ENCODE measurements at regions not wholly inside any gene's neighbourhood (a gene's known extent, or its start where the extent isn't known, plus 50 kb on each side); places are given as distances from the start of the nearest gene placed in this dataset.

DNA sequence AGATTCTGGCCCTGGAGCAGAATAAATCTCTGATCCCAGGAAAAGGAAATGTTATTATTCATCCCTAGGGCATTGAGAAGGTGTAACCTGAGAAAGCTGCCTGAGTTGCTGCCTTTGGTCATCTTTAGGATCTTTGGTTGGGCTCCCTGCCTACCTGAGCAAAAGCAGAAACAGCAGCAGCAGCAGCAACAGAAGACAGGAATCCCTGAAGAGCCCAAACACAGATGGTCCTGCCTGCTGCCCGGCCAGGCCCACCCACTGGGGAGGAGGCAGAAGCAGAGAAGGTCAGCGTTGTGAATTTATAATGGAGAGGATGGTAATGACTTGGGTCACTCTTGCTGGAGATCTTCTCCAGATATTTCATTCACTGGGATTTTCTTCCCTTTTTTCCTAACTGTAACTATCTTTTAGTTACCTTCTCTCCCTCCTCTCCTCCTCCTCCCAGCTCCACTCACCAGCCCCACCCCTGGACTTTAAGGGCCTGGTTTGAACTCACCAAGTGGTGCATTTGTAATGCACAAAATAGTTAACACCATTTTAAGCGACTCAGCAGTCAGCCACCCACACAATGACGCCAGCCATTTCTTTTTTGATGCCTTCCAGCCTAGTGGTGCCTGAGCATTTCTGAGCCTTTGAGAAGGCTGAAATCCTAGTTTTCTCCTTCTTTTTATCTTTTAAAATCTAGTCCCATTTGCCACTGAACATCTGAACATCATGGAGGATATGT, 91.7 kb downstream of the HSPH1 start:
- H3K4me1 ChIP-seq (ENCODE audit: insufficient read depth), result no peaks in the 10 kb centered on the region
- no peaks in the 10 kb centered on the region for H3K36me3 ChIP-seq
- H3K4me3 ChIP-seq, result no peak overlapping the region
- TF ChIP-seq, protein P1, sequence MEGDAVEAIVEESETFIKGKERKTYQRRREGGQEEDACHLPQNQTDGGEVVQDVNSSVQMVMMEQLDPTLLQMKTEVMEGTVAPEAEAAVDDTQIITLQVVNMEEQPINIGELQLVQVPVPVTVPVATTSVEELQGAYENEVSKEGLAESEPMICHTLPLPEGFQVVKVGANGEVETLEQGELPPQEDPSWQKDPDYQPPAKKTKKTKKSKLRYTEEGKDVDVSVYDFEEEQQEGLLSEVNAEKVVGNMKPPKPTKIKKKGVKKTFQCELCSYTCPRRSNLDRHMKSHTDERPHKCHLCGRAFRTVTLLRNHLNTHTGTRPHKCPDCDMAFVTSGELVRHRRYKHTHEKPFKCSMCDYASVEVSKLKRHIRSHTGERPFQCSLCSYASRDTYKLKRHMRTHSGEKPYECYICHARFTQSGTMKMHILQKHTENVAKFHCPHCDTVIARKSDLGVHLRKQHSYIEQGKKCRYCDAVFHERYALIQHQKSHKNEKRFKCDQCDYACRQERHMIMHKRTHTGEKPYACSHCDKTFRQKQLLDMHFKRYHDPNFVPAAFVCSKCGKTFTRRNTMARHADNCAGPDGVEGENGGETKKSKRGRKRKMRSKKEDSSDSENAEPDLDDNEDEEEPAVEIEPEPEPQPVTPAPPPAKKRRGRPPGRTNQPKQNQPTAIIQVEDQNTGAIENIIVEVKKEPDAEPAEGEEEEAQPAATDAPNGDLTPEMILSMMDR (IDR thresholded peaks at IDR 0.05), result no peak
- TF ChIP-seq EP300 (IDR thresholded peaks at IDR 0.05) (no peak), POLR2A (IDR thresholded peaks at IDR 0.05) (no peak)
- DNase-seq, result no peak
- no peaks in the 10 kb centered on the region for H3K27me3 ChIP-seq
- WGBS, 3 donors, result 56 to 63% (median 57%) methylated on average over 4 of the region's 4 CpGs
- no peaks in the 10 kb centered on the region for H3K9me3 ChIP-seq
- intact Hi-C loops (cut with DNase I), result no loop called here
- H3K27ac ChIP-seq, result no peak overlapping the region

- Histone ChIP-seq H3K4me1 (ENCODE audit: insufficient read depth) (no peaks in the 10 kb centered on the region), H3K27ac (no peak overlapping the region), H3K36me3 (no peaks in the 10 kb centered on the region), H3K9me3 (no peaks in the 10 kb centered on the region), H3K4me3 (no peak overlapping the region), H3K27me3 (no peaks in the 10 kb centered on the region)
- TF ChIP-seq EP300 (IDR thresholded peaks at IDR 0.05) (no peak), POLR2A (IDR thresholded peaks at IDR 0.05) (no peak)
- TF ChIP-seq, protein P1 (IDR thresholded peaks at IDR 0.05), result no peak
- no peak for DNase-seq
- intact Hi-C loops (cut with DNase I), result no loop called here
- WGBS, 3 donors, result 63 to 78% (median 66%) methylated on average over 4 of the region's 4 CpGs
Observed at GRCh38 chr13:31068119-31068423, 93.6 kb downstream of the HSPH1 start.

GRCh38 chr13:31067416-31068118, 94.1 kb downstream of the HSPH1 start:
- TF ChIP-seq, protein P1 (IDR thresholded peaks at IDR 0.05), result no peak
- TF ChIP-seq EP300 (IDR thresholded peaks at IDR 0.05) (no peak), POLR2A (IDR thresholded peaks at IDR 0.05) (no peak)
- H3K4me1 ChIP-seq (ENCODE audit: insufficient read depth), result no peaks in the 10 kb centered on the region
- no peaks in the 10 kb centered on the region for H3K9me3 ChIP-seq
- no peak overlapping the region for H3K4me3 ChIP-seq
- no peaks in the 10 kb centered on the region for H3K36me3 ChIP-seq
- no peak for DNase-seq
- WGBS, 3 donors, result 71 to 81% (median 75%) methylated on average over 8 of the region's 8 CpGs
- H3K27me3 ChIP-seq, result no peaks in the 10 kb centered on the region
- intact Hi-C loops (cut with DNase I), result no loop called here
- H3K27ac ChIP-seq, result no peak overlapping the region

GRCh38 chr13:31064636-31065035, 97.1 kb downstream of the HSPH1 start:
- no peaks in the 10 kb centered on the region for H3K36me3 ChIP-seq
- intact Hi-C loops (cut with DNase I), result no loop called here
- 79 to 93% (median 83%) methylated on average over 4 of the region's 4 CpGs for WGBS, 3 donors
- no peaks in the 10 kb centered on the region for H3K4me1 ChIP-seq (ENCODE audit: insufficient read depth)
- H3K27ac ChIP-seq, result no peak overlapping the region
- no peaks in the 10 kb centered on the region for H3K9me3 ChIP-seq
- H3K27me3 ChIP-seq, result no peaks in the 10 kb centered on the region
- DNase-seq, result no peak
- TF ChIP-seq, protein P1 (IDR thresholded peaks at IDR 0.05), result no peak
- TF ChIP-seq EP300 (IDR thresholded peaks at IDR 0.05) (no peak), POLR2A (IDR thresholded peaks at IDR 0.05) (no peak)
- H3K4me3 ChIP-seq, result no peak overlapping the region

Measured in ovary (tissue), 7 donors.